SK-MEL-5 (cell line): ENCODE measurements at regions not wholly inside any gene's neighbourhood (a gene's known extent, or its start where the extent isn't known, plus 50 kb on each side); places are given as distances from the start of the nearest gene placed in this dataset.

Experiments
- DNase-seq: peaks from one replicate; pipeline ENCODE4 v3.0.0-alpha.2; 2016; ENCODE audit warnings: low read depth, low spot score
- in situ Hi-C: cut with HindIII; loops from 2 replicates; pipeline ENCODE4 v1.10.0; 2016; ENCODE audit warnings: low sequenced_read_pairs, high pct_unique_total_duplicates, low pct_unique_long_range_greater_than_20kb

- no peak for DNase-seq
- in situ Hi-C loops = no loop called here
Measured at GRCh38 chr12:60162988-60163720, 567.3 kb downstream of the SLC16A7 start.

- no peak for DNase-seq
Measured at GRCh38 chr12:60165781-60166180, 570.0 kb downstream of the SLC16A7 start.

GRCh38 chr12:60168441-60168840, 572.6 kb downstream of the SLC16A7 start:
- no peak for DNase-seq
- in situ Hi-C loops = no loop called here

More at GRCh38 chr12:60165781-60166180, 570.0 kb downstream of the SLC16A7 start:
- in situ Hi-C loops = no loop called here

GRCh38 chr12:60169904-60170303, 574.1 kb downstream of the SLC16A7 start:
- in situ Hi-C loops = no loop called here
- no peak for DNase-seq

GRCh38 chr12:60172266-60173211, 576.7 kb downstream of the SLC16A7 start:
- DNase-seq = no peak
- in situ Hi-C loops = no loop called here

GRCh38 chr12:60173224-60174170, 577.7 kb downstream of the SLC16A7 start:
- DNase-seq = no peak
- in situ Hi-C loops = no loop called here

GRCh38 chr12:60174476-60174875, 578.6 kb downstream of the SLC16A7 start:
- DNase-seq = no peak
- in situ Hi-C loops = no loop called here

GRCh38 chr12:60174941-60175340, 579.1 kb downstream of the SLC16A7 start:
- DNase-seq = no peak
- in situ Hi-C loops = no loop called here

- in situ Hi-C loops = no loop called here
- no peak for DNase-seq
Measured at GRCh38 chr12:60176891-60177290, 581.1 kb downstream of the SLC16A7 start.

- DNase-seq = no peak
- in situ Hi-C loops = no loop called here
Measured at GRCh38 chr12:60180298-60180697, 584.5 kb downstream of the SLC16A7 start.

GRCh38 chr12:60182354-60182753, 586.5 kb downstream of the SLC16A7 start:
- in situ Hi-C loops = no loop called here

GRCh38 chr12:60184096-60184495, 588.3 kb downstream of the SLC16A7 start:
- no peak for DNase-seq
- in situ Hi-C loops = no loop called here

More at GRCh38 chr12:60182354-60182753, 586.5 kb downstream of the SLC16A7 start:
- DNase-seq = no peak

- in situ Hi-C loops = no loop called here
- no peak for DNase-seq
Measured at GRCh38 chr12:60185060-60185459, 589.2 kb downstream of the SLC16A7 start.

GRCh38 chr12:60191271-60191670, 595.4 kb downstream of the SLC16A7 start:
- DNase-seq = no peak
- in situ Hi-C loops = no loop called here

- no peak for DNase-seq
- in situ Hi-C loops = no loop called here
Measured at GRCh38 chr12:60191676-60192359, 596.0 kb downstream of the SLC16A7 start.

GRCh38 chr12:60194678-60195077, 598.8 kb downstream of the SLC16A7 start:
- in situ Hi-C loops = no loop called here

GRCh38 chr12:60195483-60195882, 599.7 kb downstream of the SLC16A7 start:
- in situ Hi-C loops = no loop called here
- no peak for DNase-seq

More at GRCh38 chr12:60194678-60195077, 598.8 kb downstream of the SLC16A7 start:
- no peak for DNase-seq
